Iris pigment epithelial cell (primary cell): ENCODE measurements at regions not wholly inside any gene's neighbourhood (a gene's known extent, or its start where the extent isn't known, plus 50 kb on each side); places are given as distances from the start of the nearest gene placed in this dataset.

ENCODE experiments used
- DNase-seq: peaks from one replicate; pipeline ENCODE4 v3.0.0-alpha.2; 2011; ENCODE audit warnings: low read depth

DNA sequence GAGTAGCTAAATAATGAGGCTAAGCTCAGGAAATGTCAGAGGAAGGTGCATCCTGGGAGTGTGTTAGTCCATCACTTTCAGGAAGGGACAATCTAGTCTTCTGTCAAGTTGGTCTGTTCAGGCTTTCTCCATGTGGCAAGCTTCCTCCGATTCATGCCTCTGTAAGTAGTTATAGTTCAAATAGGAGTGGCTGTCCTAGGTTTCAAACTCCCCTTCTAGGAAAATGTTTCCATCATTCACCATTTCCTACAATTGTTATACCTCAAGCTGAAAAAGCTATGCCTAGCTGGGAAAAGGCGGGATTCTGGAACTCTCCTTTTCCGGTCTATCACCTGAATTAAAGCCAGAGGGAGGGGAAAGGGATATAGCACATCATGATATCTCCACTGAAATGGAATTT is 287.7 kb upstream of the ZSWIM2 start:
- DNase-seq: no peak

DNA sequence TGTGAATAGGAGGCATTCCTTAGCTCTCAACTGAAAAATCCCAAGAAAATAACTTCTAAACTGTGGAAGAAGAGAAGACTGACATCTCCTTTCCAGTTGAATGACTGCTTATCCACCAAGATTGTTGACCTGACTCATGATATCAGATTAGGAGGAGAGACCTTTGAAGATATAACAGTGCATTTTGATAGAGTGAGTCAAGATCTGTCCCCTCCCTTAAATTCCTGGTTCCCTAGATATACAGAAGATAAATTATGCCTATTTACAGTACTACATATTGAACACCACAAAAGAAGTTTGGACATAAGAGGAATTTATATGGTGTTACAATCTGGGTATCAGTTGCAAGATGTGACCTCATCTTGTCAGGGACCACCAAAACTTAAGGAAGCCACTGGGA is 285.3 kb upstream of the ZSWIM2 start:
- no peak for DNase-seq

- DNase-seq: no peak
These were observed 280.9 kb upstream of the ZSWIM2 start for GRCh38 chr2:187129868-187130267.

DNA sequence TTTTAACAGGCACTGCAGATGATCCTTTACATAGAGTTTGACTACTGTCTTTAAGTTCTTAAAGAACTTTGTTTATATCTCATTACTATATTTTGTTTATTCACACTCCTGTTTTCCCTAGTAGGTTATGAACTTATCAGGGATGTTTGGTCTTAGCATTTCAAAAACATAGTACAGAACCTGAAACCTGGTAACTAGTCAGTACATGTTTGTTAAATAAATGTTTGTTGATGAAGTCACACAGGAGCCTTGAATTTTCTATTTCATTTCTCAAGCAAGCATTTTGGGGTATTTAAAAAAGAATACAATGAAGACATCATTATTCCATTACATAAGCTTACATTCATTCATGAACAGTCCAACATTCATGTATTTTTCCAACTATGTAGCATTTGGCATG is 280.3 kb upstream of the ZSWIM2 start:
- no peak for DNase-seq

GRCh38 chr2:187126247-187127005 is 277.5 kb upstream of the ZSWIM2 start:
- DNase-seq: no peak

DNA sequence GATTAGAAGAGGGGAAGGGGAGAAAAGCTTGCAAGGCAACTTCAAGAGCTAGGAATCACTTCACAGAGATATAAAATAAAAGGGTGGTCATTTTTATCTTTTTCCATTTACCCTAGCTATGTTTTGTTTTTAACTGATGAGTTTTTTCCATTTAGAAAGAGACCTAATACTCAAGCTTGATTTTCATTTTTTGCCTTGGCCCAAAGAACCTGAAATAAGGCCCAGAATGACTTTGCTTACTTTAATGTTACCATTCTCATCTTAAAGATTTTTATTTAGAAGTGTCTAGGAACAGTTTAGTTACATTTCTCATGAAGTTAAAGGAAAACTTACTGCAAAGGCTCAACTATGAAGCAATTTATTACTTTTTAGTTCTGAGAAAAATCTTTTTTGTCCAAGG is 276.3 kb upstream of the ZSWIM2 start:
- no peak for DNase-seq

GRCh38 chr2:187124529-187124928 is 275.6 kb upstream of the ZSWIM2 start:
- DNase-seq: no peak

DNA sequence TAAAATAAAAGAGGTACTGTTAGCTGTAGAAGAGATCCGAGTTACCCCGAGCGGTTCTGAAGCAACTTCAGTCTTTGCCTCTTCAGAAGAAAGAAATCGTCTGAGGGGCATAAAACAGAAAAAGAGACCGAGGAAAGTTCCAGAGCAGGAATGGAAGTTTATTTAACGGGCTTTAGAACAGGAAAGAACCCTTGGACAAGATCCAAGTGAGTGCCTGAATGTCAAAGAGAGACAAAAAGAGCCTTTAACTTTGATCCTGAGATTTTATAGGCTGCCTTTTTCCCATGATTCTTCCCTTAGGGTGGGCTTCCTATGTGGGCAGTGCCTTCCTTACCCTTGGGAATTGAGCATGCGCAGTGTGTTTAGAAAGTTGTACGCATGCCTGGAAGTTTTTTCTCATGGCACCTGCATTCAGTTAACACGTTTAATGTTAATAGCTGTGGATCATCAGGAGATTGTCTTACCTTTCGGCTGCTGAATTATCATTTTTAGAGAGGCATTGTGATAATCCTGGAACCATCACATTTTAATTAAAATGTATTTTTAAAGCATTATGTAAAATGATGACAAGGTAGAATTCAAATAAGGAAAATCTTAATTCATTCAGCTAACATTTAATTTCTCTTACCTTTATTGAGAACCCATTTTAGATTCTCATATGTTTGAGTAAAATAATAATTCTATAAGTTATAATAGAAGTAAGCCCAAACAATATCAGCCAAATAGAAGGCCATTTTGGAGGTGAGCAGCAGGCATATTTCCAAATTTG is 269.5 kb upstream of the ZSWIM2 start:
- no peak for DNase-seq

DNA sequence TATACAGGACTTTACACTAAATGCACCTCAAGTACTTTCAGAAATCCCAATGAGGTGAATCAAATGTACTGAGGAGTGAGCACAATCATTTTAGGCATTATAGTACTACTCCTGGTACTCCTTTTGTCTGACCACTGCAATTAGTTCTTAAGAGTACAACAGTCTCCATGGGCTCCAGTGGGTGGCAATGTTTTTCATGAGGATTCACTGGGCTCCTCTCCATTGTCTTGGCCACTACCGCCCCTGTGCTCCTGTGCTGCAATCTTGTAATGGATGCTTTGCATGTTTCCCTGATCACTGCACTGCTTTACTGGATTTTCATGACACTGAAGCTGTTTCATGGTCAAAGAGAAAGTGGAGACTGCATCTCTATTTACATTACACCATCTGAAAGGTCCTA is 268.5 kb upstream of the ZSWIM2 start:
- DNase-seq: no peak

DNA sequence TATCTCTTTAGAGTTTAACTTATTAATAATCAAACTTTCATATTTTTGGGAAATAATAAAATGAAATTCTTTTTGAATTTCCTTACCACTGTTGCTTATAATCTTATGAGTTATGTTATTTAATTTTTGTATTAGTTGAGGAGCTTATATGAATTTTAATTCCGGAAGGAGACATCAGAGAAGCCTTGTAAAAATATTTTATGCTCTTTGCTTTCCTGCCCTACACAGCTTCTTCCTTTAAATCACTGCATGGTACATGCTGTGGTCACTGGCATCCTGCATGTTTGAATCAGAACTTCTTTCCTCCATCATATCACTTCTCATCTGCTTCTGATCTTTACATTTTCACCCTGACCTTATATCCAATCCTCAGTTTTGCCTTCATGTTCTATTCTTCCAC is 266.7 kb upstream of the ZSWIM2 start:
- DNase-seq: no peak

DNA sequence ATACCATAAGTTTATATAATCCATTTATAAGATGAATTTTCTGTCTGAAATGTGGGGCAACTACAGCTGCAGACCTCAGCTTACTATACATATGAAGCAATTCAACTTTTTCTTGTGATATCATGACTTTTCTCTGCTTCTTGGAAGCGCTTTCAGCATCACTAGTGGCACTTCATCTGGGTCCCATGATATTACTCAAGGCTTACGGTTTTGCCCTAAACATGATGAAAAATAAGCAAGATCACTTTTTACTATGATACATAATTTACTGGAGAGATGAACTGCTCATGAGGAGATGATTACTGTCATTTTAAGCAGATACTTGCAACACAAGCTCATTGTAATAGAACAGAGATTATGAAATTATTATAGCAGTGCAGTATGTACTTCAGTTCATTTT is 258.0 kb upstream of the ZSWIM2 start:
- no peak for DNase-seq

DNA sequence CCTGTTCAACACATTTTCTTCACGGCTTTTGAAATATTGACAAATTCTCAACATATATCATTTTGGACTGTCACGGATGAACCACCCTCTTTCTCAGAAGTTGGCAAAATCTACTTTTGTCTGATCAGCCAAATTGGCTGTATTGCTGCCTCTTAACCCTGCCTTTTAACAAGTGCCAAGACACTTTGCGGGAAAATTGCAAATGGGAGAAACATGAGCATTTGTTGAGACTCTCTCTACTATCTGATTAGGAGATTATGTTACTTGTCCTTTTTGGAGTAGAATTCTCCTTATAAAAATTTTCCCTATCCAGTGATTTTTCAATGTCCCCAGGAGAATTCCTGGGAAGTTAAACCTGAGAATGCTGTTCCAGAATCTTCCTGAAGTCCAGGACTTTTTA is 256.2 kb upstream of the ZSWIM2 start:
- no peak for DNase-seq

- no peak for DNase-seq
These were observed 253.4 kb upstream of the ZSWIM2 start for GRCh38 chr2:187102381-187102780.

- DNase-seq: no peak
These were observed 249.2 kb upstream of the ZSWIM2 start for GRCh38 chr2:187098154-187098553.

- no peak for DNase-seq
These were observed 244.9 kb upstream of the ZSWIM2 start for GRCh38 chr2:187093771-187094412.

- DNase-seq: no peak
These were observed 242.7 kb upstream of the ZSWIM2 start for GRCh38 chr2:187091664-187092063.

DNA sequence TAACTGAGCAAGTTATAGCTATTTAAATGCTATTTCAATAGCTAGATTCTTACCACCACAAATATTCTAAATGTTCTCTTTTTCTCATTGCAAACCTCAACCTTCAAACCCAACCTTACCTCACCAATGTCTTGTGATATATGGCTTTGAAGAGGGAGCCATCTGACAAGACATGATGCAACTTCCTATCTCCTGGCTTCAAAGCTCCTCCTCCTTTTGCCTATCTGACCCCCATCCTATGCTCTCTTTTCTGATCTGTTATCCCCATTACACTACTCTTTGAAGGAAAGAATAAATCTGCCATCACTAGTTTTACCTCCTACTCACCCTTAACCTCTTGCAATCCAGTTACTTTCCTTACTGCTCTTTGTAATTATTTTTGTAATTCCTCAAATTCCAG is 235.6 kb upstream of the ZSWIM2 start:
- no peak for DNase-seq

GRCh38 chr2:187081461-187081860 is 232.5 kb upstream of the ZSWIM2 start:
- DNase-seq: no peak

GRCh38 chr2:187079901-187080300 is 230.9 kb upstream of the ZSWIM2 start:
- DNase-seq: no peak

- peak; percentile 52 for DNase-seq
These were observed 229.3 kb upstream of the ZSWIM2 start for GRCh38 chr2:187078297-187078696.

DNA sequence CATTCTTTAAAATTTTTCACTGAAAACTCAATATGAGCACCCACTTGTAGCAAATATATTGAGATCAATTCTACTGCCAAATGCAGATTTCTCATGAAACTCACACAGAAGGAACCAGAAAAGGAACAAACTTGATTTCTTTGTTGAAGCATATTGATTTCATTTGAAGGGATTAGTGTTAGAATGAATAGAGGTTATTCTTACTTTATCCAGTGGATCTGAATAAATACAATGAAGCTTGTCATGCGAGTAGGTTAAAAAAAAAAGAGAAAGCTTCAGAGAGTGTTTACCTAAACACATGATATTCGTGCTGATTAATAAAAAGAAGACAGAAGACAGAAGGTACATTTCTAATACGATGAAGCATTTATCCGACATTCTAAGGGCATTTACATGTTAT is 226.7 kb upstream of the ZSWIM2 start:
- no peak for DNase-seq

GRCh38 chr2:187075199-187075635 is 226.2 kb upstream of the ZSWIM2 start:
- DNase-seq: peak; percentile 23

- DNase-seq: no peak
These were observed 209.2 kb upstream of the ZSWIM2 start for GRCh38 chr2:187058198-187058597.
